Testis (tissue), 2 donors: ENCODE measurements at regions not wholly inside any gene's neighbourhood (a gene's known extent, or its start where the extent isn't known, plus 50 kb on each side); places are given as distances from the start of the nearest gene placed in this dataset.

Source experiments
- POLR2A ChIP-seq: fragments of 450-650 bp; IDR thresholded peaks from one replicate; pipeline ENCODE4 v1.6.1; 2017; ENCODE audit warnings: antibody characterized with exemption, mild to moderate bottlenecking, moderate library complexity
- TF ChIP-seq, protein P1 (sequence below), 3 experiments: fragments of 450-650 bp in 2 of 3; fragments of 200-600 bp in 1 of 3; sonication (generic) in 1 of 3; IDR thresholded peaks; one replicate each; pipeline ENCODE4 v1.5.1; 2016 to 2019; ENCODE audit warnings: antibody characterized with exemption in 3 of 3, mild to moderate bottlenecking in 2 of 3, moderate library complexity in 1 of 3

DNA sequence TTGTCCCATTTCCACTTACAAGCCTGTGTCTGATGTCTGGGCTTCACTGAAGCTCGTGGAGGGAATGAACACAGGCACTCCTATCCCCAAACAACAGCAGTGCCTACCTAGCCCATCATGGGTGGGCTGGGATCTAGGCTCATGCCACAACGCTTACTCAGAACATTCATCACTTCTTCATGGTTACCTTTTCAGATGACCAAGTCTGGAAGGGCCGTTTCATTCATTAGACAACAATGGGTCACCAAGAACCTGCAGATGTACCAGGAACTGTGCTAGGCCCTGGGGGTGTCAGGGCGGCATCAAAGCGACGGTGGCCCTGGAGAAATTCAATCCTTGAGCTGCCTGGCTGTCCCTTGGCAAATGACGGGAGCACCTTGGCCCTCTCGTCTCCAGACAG lies 64.9 kb upstream of the FZD10 start:
- TF ChIP-seq, protein P1, sequence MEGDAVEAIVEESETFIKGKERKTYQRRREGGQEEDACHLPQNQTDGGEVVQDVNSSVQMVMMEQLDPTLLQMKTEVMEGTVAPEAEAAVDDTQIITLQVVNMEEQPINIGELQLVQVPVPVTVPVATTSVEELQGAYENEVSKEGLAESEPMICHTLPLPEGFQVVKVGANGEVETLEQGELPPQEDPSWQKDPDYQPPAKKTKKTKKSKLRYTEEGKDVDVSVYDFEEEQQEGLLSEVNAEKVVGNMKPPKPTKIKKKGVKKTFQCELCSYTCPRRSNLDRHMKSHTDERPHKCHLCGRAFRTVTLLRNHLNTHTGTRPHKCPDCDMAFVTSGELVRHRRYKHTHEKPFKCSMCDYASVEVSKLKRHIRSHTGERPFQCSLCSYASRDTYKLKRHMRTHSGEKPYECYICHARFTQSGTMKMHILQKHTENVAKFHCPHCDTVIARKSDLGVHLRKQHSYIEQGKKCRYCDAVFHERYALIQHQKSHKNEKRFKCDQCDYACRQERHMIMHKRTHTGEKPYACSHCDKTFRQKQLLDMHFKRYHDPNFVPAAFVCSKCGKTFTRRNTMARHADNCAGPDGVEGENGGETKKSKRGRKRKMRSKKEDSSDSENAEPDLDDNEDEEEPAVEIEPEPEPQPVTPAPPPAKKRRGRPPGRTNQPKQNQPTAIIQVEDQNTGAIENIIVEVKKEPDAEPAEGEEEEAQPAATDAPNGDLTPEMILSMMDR (IDR thresholded peaks at IDR 0.05): no peak
- TF ChIP-seq POLR2A: no peak
